ENCODE measurements at regions not wholly inside any gene's neighbourhood (a gene's known extent, or its start where the extent isn't known, plus 50 kb on each side); places are given as distances from the start of the nearest gene placed in this dataset.
"Not testable (repeated sequence)": the region's sequence is repeated elsewhere in the genome, so short reads cannot be mapped to it uniquely, and the experiment has no call there.

DNA sequence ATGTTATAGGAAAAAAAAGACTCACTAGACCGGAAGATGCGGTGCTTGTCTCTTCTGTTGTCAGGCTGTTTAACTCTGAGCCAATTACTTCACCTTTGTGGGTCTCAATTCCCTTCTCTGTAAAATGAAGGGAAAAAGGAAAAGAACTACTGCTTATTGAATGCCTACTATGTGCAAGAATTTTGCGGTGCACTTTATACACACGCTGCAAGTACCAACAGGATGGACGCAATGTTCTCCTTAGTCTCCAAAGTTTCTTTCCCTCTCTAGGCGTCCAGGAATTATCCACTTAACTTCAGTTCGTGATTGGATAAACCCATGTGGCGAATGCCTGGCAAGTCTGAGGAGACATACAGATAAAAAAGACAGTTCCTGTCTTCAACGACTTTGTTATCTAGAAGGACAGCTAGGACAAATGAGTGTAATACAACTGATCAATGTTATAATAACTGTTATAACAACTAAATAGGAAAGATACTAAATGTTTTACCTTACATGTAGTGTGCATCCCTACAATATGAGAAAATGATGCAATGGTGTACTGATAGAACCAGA, 69.0 kb upstream of the JARID2 start:
- Histone ChIP-seq H3K4me3 (replicated peaks; ENCODE audit: insufficient read depth, low read length) (no peak overlapping the region), H3K27me3 (ENCODE audit: insufficient read depth, poor library complexity, severe bottlenecking) (no peaks in the 10 kb centered on the region), H3K27ac (replicated peaks) (no peak overlapping the region)
- DNase-seq (ENCODE audit: low read depth in 1 of 2, low spot score in 1 of 2): no peak
- TF ChIP-seq POLR2AphosphoS5 (IDR thresholded peaks at IDR 0.05; ENCODE audit: low read depth): no peak
- TF ChIP-seq, protein P1, sequence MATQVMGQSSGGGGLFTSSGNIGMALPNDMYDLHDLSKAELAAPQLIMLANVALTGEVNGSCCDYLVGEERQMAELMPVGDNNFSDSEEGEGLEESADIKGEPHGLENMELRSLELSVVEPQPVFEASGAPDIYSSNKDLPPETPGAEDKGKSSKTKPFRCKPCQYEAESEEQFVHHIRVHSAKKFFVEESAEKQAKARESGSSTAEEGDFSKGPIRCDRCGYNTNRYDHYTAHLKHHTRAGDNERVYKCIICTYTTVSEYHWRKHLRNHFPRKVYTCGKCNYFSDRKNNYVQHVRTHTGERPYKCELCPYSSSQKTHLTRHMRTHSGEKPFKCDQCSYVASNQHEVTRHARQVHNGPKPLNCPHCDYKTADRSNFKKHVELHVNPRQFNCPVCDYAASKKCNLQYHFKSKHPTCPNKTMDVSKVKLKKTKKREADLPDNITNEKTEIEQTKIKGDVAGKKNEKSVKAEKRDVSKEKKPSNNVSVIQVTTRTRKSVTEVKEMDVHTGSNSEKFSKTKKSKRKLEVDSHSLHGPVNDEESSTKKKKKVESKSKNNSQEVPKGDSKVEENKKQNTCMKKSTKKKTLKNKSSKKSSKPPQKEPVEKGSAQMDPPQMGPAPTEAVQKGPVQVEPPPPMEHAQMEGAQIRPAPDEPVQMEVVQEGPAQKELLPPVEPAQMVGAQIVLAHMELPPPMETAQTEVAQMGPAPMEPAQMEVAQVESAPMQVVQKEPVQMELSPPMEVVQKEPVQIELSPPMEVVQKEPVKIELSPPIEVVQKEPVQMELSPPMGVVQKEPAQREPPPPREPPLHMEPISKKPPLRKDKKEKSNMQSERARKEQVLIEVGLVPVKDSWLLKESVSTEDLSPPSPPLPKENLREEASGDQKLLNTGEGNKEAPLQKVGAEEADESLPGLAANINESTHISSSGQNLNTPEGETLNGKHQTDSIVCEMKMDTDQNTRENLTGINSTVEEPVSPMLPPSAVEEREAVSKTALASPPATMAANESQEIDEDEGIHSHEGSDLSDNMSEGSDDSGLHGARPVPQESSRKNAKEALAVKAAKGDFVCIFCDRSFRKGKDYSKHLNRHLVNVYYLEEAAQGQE (IDR thresholded peaks at IDR 0.05; ENCODE audit: insufficient replicate concordance, low read depth): no peak
- TF ChIP-seq SPI1 (IDR thresholded peaks at IDR 0.05; ENCODE audit: borderline replicate concordance, low read depth): no peak
- TF ChIP-seq GABPA (IDR thresholded peaks at IDR 0.05; ENCODE audit: low read depth): no peak
- TF ChIP-seq, protein P2, sequence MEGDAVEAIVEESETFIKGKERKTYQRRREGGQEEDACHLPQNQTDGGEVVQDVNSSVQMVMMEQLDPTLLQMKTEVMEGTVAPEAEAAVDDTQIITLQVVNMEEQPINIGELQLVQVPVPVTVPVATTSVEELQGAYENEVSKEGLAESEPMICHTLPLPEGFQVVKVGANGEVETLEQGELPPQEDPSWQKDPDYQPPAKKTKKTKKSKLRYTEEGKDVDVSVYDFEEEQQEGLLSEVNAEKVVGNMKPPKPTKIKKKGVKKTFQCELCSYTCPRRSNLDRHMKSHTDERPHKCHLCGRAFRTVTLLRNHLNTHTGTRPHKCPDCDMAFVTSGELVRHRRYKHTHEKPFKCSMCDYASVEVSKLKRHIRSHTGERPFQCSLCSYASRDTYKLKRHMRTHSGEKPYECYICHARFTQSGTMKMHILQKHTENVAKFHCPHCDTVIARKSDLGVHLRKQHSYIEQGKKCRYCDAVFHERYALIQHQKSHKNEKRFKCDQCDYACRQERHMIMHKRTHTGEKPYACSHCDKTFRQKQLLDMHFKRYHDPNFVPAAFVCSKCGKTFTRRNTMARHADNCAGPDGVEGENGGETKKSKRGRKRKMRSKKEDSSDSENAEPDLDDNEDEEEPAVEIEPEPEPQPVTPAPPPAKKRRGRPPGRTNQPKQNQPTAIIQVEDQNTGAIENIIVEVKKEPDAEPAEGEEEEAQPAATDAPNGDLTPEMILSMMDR (IDR thresholded peaks at IDR 0.05; ENCODE audit: insufficient read depth, low read length): no peak

DNA sequence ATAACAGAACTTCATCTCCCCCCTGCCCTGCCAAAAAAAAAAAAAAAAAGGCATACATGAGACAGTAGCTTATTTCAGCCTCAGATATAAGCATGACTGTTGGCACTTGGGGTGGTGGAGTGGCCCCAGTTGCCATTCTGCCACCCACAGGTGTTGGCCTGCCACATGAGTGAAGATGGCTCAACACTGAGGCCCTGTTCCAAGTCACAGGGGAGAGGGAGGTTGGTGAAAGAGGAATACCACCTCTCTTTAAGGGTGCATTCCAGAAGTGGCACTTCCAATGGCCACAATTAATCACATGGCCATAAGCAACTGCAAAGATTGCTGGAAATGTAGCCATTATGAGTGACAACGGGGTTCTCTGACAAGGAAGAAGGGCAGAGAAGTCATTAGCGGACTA, 61.9 kb upstream of the JARID2 start:
- Histone ChIP-seq H3K27ac (replicated peaks) (no peak overlapping the region), H3K27me3 (ENCODE audit: insufficient read depth, poor library complexity, severe bottlenecking) (no peaks in the 10 kb centered on the region), H3K4me3 (replicated peaks; ENCODE audit: insufficient read depth, low read length) (no peak overlapping the region)
- TF ChIP-seq GABPA (IDR thresholded peaks at IDR 0.05; ENCODE audit: low read depth) (no peak), SPI1 (IDR thresholded peaks at IDR 0.05; ENCODE audit: borderline replicate concordance, low read depth) (no peak), POLR2AphosphoS5 (IDR thresholded peaks at IDR 0.05; ENCODE audit: low read depth) (no peak)
- TF ChIP-seq, protein P1 (IDR thresholded peaks at IDR 0.05; ENCODE audit: insufficient replicate concordance, low read depth): no peak
- TF ChIP-seq, protein P2 (IDR thresholded peaks at IDR 0.05; ENCODE audit: insufficient read depth, low read length): no peak
- no peak for DNase-seq (ENCODE audit: low read depth in 1 of 2, low spot score in 1 of 2)

DNA sequence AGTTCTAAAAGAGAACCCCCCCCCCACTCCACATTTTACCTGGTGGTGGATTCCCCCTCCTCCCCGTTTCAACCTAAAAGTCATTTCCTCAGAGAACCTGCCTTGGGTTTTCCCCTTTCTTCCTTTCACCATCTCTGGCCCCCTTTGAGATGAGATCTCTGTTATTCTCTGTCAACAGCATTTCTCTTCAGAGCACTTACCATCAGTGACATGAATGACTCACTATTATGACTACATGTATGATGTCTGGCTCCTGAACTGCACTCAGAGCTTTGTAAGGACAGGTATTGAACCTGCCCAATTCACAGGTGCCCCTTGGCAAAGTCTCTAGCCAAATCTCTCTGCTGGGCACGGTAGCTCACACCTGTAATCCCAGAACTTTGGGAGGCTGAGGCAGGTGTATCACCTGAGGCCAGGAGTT, 61.4 kb upstream of the JARID2 start:
- DNase-seq (ENCODE audit: low read depth in 1 of 2, low spot score in 1 of 2): no peak
- Histone ChIP-seq H3K4me3 (replicated peaks; ENCODE audit: insufficient read depth, low read length) (no peak overlapping the region), H3K27ac (replicated peaks) (no peak overlapping the region), H3K27me3 (ENCODE audit: insufficient read depth, poor library complexity, severe bottlenecking) (no peaks in the 10 kb centered on the region)
- TF ChIP-seq POLR2AphosphoS5 (IDR thresholded peaks at IDR 0.05; ENCODE audit: low read depth) (no peak), GABPA (IDR thresholded peaks at IDR 0.05; ENCODE audit: low read depth) (no peak), SPI1 (IDR thresholded peaks at IDR 0.05; ENCODE audit: borderline replicate concordance, low read depth) (no peak)
- TF ChIP-seq, protein P2 (IDR thresholded peaks at IDR 0.05; ENCODE audit: insufficient read depth, low read length): no peak
- TF ChIP-seq, protein P1 (IDR thresholded peaks at IDR 0.05; ENCODE audit: insufficient replicate concordance, low read depth): no peak

DNA sequence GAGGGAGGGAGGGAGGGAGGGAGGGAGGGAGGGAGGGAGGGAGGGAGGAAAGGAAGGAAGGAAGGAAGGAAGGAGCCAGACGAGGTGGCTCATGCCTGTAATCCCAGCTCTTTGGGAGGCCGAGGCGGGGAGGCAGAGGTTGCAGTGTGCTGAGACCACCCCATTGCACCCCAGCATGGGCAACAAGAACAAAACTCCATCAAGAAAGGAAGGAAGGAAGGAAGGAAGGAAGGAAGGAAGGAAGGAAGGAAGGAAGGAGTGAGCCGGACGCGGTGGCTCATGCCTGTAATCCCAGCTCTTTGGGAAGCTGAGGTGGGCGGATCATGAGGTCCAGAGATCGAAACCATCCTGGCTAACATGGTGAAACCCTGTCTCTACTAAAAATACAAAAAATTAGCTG, 60.8 kb upstream of the JARID2 start:
- H3K27me3 ChIP-seq (ENCODE audit: insufficient read depth, poor library complexity, severe bottlenecking); DNase-seq (ENCODE audit: low read depth in 1 of 2, low spot score in 1 of 2); H3K27ac ChIP-seq (replicated peaks); H3K4me3 ChIP-seq (replicated peaks; ENCODE audit: insufficient read depth, low read length): not testable (repeated sequence)

DNA sequence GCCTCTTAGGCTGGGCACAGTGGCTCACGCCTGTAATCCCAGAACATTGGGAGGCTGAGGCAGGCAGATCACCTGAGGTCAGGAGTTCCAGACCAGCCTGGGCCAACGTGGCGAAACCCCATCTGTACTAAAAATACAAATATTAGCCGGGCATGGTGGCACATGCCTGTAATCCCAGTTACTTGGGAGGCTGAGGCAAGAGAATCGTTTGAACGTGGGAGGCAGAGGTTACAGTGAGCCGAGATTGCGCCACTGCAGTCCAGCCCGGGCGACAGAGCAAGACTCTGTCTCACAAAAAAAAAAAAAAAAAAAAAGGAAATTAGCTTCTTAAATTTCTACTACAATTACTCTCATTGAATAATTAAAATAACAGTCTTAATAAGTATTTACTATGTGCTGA, 52.4 kb upstream of the JARID2 start:
- peak; percentile 24 to 81 for DNase-seq (ENCODE audit: low read depth in 1 of 2, low spot score in 1 of 2)
- H3K27me3 ChIP-seq (ENCODE audit: insufficient read depth, poor library complexity, severe bottlenecking); H3K27ac ChIP-seq (replicated peaks); H3K4me3 ChIP-seq (replicated peaks; ENCODE audit: insufficient read depth, low read length): not testable (repeated sequence)

Data from HL-60 (cell line).